Left lung (tissue), 4 donors: ENCODE measurements at regions not wholly inside any gene's neighbourhood (a gene's known extent, or its start where the extent isn't known, plus 50 kb on each side); places are given as distances from the start of the nearest gene placed in this dataset.

ENCODE experiments used
- ATAC-seq: fragments of 200-7000 bp; cut with Tn5 transposase; one replicate; pipeline ENCODE4 v1.9.1; 2020; ENCODE audit warnings: moderate library complexity
- DNase-seq, 4 donors: peaks; one replicate each; pipeline ENCODE4 v3.0.0-alpha.2; 2013 to 2020
- H3K27ac ChIP-seq, 2 donors: fragments of 200-600 bp; sonication (generic) in 1 of 2; one replicate each; pipeline versions ENCODE4 v1.5.0 to v1.8.0; 2020 to 2021
- H3K27me3 ChIP-seq, 2 donors: fragments of 200-600 bp; sonication (generic) in 1 of 2; one replicate each; pipeline versions ENCODE4 v1.5.0 to v1.8.0; 2020 to 2021
- H3K36me3 ChIP-seq, 2 donors: fragments of 200-600 bp; sonication (generic) in 1 of 2; one replicate each; pipeline versions ENCODE4 v1.5.0 to v1.8.0; 2020 to 2021
- H3K4me1 ChIP-seq, 2 donors: fragments of 200-600 bp; one replicate each; pipeline ENCODE4 v1.8.0; 2021
- H3K4me3 ChIP-seq, 2 donors: fragments of 200-600 bp; sonication (generic) in 1 of 2; one replicate each; pipeline versions ENCODE4 v1.5.0 to v1.8.0; 2020 to 2021; ENCODE audit warnings: mild to moderate bottlenecking in 1 of 2
- H3K9me3 ChIP-seq, 2 donors: fragments of 200-600 bp; sonication (generic) in 1 of 2; one replicate each; pipeline versions ENCODE4 v1.5.0 to v1.8.0; 2020 to 2021
- intact Hi-C, 2 donors: fragments of 100-400 bp; cut with DNase I; formaldehyde crosslinking; loops; one replicate each; pipeline versions ENCODE4 v1.11.2 to v1.14.2; 2022
- TF ChIP-seq, protein P1 (sequence below), 2 donors: fragments of 200-600 bp; sonication (generic) in 1 of 2; IDR thresholded peaks; one replicate each; pipeline versions ENCODE4 v1.5.0 to v1.8.0; 2021; ENCODE audit warnings: antibody characterized with exemption in 2 of 2
- donor health status: DM: no; HTN: yes; CAD: no.
- donor health status: DM: no; HTN: no; CAD: no.

DNA sequence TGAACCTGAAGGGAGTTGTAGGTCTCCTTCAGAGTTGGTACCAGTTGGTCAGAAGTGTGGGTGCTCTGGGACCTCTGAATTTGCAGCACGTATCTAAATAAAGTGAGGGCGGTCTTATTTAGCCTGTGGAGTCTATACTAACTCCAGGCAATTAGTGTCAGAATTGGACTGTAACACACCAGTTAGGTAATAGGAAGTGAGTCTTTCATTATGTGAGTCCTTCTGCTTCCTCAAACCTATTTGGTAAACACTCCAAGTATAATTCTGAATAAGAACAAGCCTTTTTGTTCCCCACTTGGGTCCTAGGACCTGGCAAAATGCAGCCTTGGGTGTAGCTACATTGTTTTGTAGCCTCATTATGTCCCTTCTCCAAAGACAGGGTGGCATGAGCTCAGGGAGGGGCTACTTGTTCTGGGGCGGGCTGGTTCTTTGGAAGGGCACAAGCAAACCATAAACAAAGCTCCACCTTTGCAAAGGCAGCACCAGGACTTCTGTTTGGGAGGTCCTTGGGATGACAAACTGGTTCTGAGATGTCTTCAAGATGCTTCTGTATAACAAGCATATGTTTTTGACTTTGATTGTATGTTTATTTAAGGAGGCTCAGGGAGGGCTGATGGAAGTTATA is 418.0 kb downstream of the ZNF536 start:
- Histone ChIP-seq H3K4me3 (no peak overlapping the region), H3K27ac (peak overlapping the region in 1 of 2 donors; percentile 13), H3K4me1 (no peaks in the 10 kb centered on the region), H3K36me3 (no peaks in the 10 kb centered on the region), H3K9me3 (no peaks in the 10 kb centered on the region), H3K27me3 (no peaks in the 10 kb centered on the region)
- ATAC-seq (no peak), DNase-seq (no peak)
- TF ChIP-seq, protein P1, sequence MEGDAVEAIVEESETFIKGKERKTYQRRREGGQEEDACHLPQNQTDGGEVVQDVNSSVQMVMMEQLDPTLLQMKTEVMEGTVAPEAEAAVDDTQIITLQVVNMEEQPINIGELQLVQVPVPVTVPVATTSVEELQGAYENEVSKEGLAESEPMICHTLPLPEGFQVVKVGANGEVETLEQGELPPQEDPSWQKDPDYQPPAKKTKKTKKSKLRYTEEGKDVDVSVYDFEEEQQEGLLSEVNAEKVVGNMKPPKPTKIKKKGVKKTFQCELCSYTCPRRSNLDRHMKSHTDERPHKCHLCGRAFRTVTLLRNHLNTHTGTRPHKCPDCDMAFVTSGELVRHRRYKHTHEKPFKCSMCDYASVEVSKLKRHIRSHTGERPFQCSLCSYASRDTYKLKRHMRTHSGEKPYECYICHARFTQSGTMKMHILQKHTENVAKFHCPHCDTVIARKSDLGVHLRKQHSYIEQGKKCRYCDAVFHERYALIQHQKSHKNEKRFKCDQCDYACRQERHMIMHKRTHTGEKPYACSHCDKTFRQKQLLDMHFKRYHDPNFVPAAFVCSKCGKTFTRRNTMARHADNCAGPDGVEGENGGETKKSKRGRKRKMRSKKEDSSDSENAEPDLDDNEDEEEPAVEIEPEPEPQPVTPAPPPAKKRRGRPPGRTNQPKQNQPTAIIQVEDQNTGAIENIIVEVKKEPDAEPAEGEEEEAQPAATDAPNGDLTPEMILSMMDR (IDR thresholded peaks at IDR 0.05), result no peak
- intact Hi-C loops, result no loop called here

DNA sequence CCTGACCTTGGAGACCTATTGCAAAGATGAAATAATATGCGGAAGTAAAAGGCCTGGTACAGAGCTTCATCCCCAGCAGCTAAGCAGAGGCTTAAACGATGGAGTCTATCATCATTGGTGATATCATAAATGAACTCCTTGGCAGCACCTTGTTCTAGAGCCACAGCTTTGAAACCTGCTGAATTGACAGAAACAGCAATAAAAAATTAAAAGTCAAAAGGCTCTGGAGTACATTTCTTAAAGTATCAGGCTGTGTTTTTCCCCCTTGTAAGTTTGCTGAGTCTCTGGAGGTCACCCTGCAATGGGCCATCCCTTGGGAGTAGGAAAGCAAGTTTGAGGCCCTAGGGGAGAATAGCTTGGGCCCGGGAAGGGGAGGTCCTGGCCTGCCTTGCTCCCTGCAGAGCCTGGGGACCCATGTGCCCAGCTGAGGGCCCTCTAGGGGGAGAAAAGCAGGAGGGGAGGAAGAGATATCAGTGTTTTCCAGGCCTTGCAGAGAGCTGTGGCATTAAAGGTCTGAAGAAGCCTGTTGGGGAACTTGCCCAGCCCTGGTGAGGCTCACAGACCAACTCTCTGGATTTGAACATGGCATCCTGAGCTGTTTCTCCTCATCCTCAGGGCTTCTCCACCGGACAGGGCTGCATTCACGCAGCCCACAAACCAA is 416.1 kb downstream of the ZNF536 start:
- DNase-seq, result no peak

DNA sequence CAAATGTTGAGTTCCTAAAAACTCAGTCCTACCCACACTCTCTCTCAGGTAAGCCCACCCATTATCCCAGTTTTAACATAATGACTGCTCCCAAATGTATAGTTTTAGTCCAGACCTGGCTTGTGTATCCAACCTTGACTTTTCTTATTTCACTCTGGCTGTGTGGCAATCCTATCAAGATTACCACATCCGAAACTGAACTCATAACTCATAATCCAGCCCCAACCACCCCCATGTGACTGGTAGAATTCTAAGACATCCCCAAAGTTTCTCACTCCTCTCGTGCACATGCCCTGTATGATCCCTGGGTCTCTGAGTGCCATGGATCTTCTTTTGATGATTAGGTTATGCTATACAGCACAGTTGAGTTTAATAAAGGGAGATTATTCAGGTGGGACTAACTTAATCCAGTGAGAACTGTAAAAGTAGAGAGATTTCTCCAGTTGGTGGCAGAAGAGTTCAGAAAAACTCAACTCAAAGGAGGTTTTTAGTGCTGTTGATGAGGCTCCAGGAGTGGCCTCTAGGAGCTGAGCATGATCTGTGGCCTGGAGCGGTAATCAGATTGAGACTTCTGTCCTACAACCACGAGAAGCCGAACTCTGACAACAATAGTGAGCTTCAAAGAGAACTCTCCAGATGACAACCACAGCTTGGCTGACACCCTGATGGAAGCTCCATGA is 413.4 kb downstream of the ZNF536 start:
- H3K27ac ChIP-seq, result no peak overlapping the region
- no peaks in the 10 kb centered on the region for H3K4me1 ChIP-seq
- DNase-seq (no peak), ATAC-seq (no peak)
- no peaks in the 10 kb centered on the region for H3K9me3 ChIP-seq
- intact Hi-C loops, result loop anchor here in 1 of 2 donors (5.0 kb wide), 1 partner anchor 1447 kb away; no protein-coding TSS in a partner anchor
- H3K27me3 ChIP-seq, result peaks cover 0 to 4% of the 10 kb centered on the region in 2 donors
- H3K36me3 ChIP-seq, result no peaks in the 10 kb centered on the region
- no peak overlapping the region for H3K4me3 ChIP-seq
- TF ChIP-seq, protein P1 (IDR thresholded peaks at IDR 0.05), result no peak

More for the DNA sequence above, 416.1 kb downstream of the ZNF536 start:
- no peak for ATAC-seq
- Histone ChIP-seq H3K4me1 (no peaks in the 10 kb centered on the region), H3K27me3 (no peaks in the 10 kb centered on the region), H3K4me3 (no peak overlapping the region), H3K36me3 (no peaks in the 10 kb centered on the region), H3K9me3 (no peaks in the 10 kb centered on the region), H3K27ac (no peak overlapping the region)
- TF ChIP-seq, protein P1 (IDR thresholded peaks at IDR 0.05), result no peak
- intact Hi-C loops, result loop anchor here in 1 of 2 donors (5.0 kb wide), 1 partner anchor 1444 kb away; no protein-coding TSS in a partner anchor

DNA sequence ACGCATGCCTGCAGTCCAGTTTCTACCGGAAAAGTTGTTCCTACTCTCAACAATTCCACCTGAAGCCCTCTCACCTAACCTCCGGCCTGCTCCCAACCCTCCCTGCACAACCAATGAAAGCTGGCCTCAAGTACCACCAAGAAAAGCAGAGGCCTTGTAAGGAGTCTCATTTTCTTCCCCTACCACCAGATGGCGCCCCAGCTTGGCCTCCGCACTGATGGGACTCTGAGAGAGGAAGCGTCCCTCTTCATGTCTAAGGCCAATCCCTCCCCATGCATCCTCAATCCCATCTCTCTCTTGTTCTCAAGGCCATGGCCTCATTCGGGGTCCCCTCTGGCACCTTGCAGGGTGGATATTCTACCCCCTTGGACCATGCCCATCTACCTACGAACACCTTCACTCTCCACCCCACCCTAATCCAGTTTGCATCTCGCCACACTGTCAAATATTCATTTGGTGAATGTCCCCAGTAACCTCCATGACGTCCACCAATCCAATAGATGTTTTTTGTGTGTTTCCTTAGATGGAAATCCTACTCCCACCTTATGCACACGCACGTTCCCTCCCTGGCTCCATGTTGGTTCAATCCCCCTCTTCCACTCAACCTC is 412.8 kb downstream of the ZNF536 start:
- peak in 2 of 4 donors; percentile 43 to 86 for DNase-seq
- intact Hi-C loops, result loop anchor here in 1 of 2 donors (5.0 kb wide), 1 partner anchor 1447 kb away; no protein-coding TSS in a partner anchor
- H3K27ac ChIP-seq, result no peak overlapping the region
- H3K27me3 ChIP-seq, result peaks cover 0 to 7% of the 10 kb centered on the region in 2 donors
- no peak overlapping the region for H3K4me3 ChIP-seq
- TF ChIP-seq, protein P1 (IDR thresholded peaks at IDR 0.05), result peak; percentile 61 to 66
- ATAC-seq, result peak; percentile 81
- no peaks in the 10 kb centered on the region for H3K9me3 ChIP-seq
- no peaks in the 10 kb centered on the region for H3K4me1 ChIP-seq
- no peaks in the 10 kb centered on the region for H3K36me3 ChIP-seq
